ENCODE measurements at regions not wholly inside any gene's neighbourhood (a gene's known extent, or its start where the extent isn't known, plus 50 kb on each side); places are given as distances from the start of the nearest gene placed in this dataset.

GRCh38 chr2:133943108-133943507 is 310.8 kb upstream of the MGAT5 start:
- TF ChIP-seq EZH2 (IDR thresholded peaks at IDR 0.05; ENCODE audit: borderline replicate concordance, control insufficient read depth, low read depth, low read length): no peak
- TF ChIP-seq CTCF (IDR thresholded peaks at IDR 0.05 in 2 of 3, conservative IDR thresholded peaks at IDR 0.05 in 1 of 3; ENCODE audit: control insufficient read depth in 2 of 3, extremely low read depth in 1 of 3, insufficient read depth in 1 of 3, low read depth in 3 of 3, low read length in 3 of 3): no peak
- no peak for TF ChIP-seq CBFB (IDR thresholded peaks at IDR 0.05; ENCODE audit: low read depth)

All from GM12878 (cell line).